ENCODE measurements at regions not wholly inside any gene's neighbourhood (a gene's known extent, or its start where the extent isn't known, plus 50 kb on each side); places are given as distances from the start of the nearest gene placed in this dataset.

GRCh38 chrX:125089761-125090445 is 229.8 kb upstream of the TEX13C start:
- no peak overlapping the region for H3K4me3 ChIP-seq (ENCODE audit: low read depth in 1 of 2, low read length in 2 of 2)
- no peaks in the 10 kb centered on the region for H3K9me3 ChIP-seq (ENCODE audit: control insufficient read depth in 1 of 2, low read length in 2 of 2)
- H3K27ac ChIP-seq (ENCODE audit: low read depth, low read length): no peak overlapping the region
- H3K36me3 ChIP-seq (ENCODE audit: control insufficient read depth in 1 of 2, insufficient read depth in 2 of 2, low read length in 2 of 2): no peaks in the 10 kb centered on the region
- no peak overlapping the region for H3K9ac ChIP-seq (ENCODE audit: low read depth in 1 of 2, low read length in 2 of 2)
- H3K4me1 ChIP-seq (ENCODE audit: control insufficient read depth in 1 of 2, insufficient read depth in 2 of 2, low read length in 2 of 2): no peaks in the 10 kb centered on the region
- no peaks in the 10 kb centered on the region for H3K27me3 ChIP-seq (ENCODE audit: control insufficient read depth in 1 of 2, insufficient read depth in 2 of 2, low read length in 2 of 2)

GRCh38 chrX:125093852-125094251 is 225.8 kb upstream of the TEX13C start:
- Histone ChIP-seq H3K4me3 (ENCODE audit: low read depth in 1 of 2, low read length in 2 of 2) (no peak overlapping the region), H3K36me3 (ENCODE audit: control insufficient read depth in 1 of 2, insufficient read depth in 2 of 2, low read length in 2 of 2) (no peaks in the 10 kb centered on the region), H3K27ac (ENCODE audit: low read depth, low read length) (no peak overlapping the region), H3K4me1 (ENCODE audit: control insufficient read depth in 1 of 2, insufficient read depth in 2 of 2, low read length in 2 of 2) (no peaks in the 10 kb centered on the region), H3K9ac (ENCODE audit: low read depth in 1 of 2, low read length in 2 of 2) (no peak overlapping the region), H3K9me3 (ENCODE audit: control insufficient read depth in 1 of 2, low read length in 2 of 2) (no peaks in the 10 kb centered on the region), H3K27me3 (ENCODE audit: control insufficient read depth in 1 of 2, insufficient read depth in 2 of 2, low read length in 2 of 2) (no peaks in the 10 kb centered on the region)

GRCh38 chrX:125094901-125095300 is 224.8 kb upstream of the TEX13C start:
- H3K27ac ChIP-seq (ENCODE audit: low read depth, low read length): no peak overlapping the region
- H3K9ac ChIP-seq (ENCODE audit: low read depth in 1 of 2, low read length in 2 of 2): no peak overlapping the region
- no peaks in the 10 kb centered on the region for H3K9me3 ChIP-seq (ENCODE audit: control insufficient read depth in 1 of 2, low read length in 2 of 2)
- no peaks in the 10 kb centered on the region for H3K27me3 ChIP-seq (ENCODE audit: control insufficient read depth in 1 of 2, insufficient read depth in 2 of 2, low read length in 2 of 2)
- H3K36me3 ChIP-seq (ENCODE audit: control insufficient read depth in 1 of 2, insufficient read depth in 2 of 2, low read length in 2 of 2): no peaks in the 10 kb centered on the region
- H3K4me1 ChIP-seq (ENCODE audit: control insufficient read depth in 1 of 2, insufficient read depth in 2 of 2, low read length in 2 of 2): no peaks in the 10 kb centered on the region
- H3K4me3 ChIP-seq (ENCODE audit: low read depth in 1 of 2, low read length in 2 of 2): no peak overlapping the region

GRCh38 chrX:125096469-125096868 is 223.2 kb upstream of the TEX13C start:
- no peak overlapping the region for H3K9ac ChIP-seq (ENCODE audit: low read depth in 1 of 2, low read length in 2 of 2)
- no peaks in the 10 kb centered on the region for H3K9me3 ChIP-seq (ENCODE audit: control insufficient read depth in 1 of 2, low read length in 2 of 2)
- H3K27me3 ChIP-seq (ENCODE audit: control insufficient read depth in 1 of 2, insufficient read depth in 2 of 2, low read length in 2 of 2): no peaks in the 10 kb centered on the region
- no peak overlapping the region for H3K4me3 ChIP-seq (ENCODE audit: low read depth in 1 of 2, low read length in 2 of 2)
- no peaks in the 10 kb centered on the region for H3K36me3 ChIP-seq (ENCODE audit: control insufficient read depth in 1 of 2, insufficient read depth in 2 of 2, low read length in 2 of 2)
- H3K27ac ChIP-seq (ENCODE audit: low read depth, low read length): no peak overlapping the region
- H3K4me1 ChIP-seq (ENCODE audit: control insufficient read depth in 1 of 2, insufficient read depth in 2 of 2, low read length in 2 of 2): no peaks in the 10 kb centered on the region

- no peaks in the 10 kb centered on the region for H3K9me3 ChIP-seq (ENCODE audit: control insufficient read depth in 1 of 2, low read length in 2 of 2)
- no peaks in the 10 kb centered on the region for H3K27me3 ChIP-seq (ENCODE audit: control insufficient read depth in 1 of 2, insufficient read depth in 2 of 2, low read length in 2 of 2)
- no peaks in the 10 kb centered on the region for H3K36me3 ChIP-seq (ENCODE audit: control insufficient read depth in 1 of 2, insufficient read depth in 2 of 2, low read length in 2 of 2)
- no peaks in the 10 kb centered on the region for H3K4me1 ChIP-seq (ENCODE audit: control insufficient read depth in 1 of 2, insufficient read depth in 2 of 2, low read length in 2 of 2)
- no peak overlapping the region for H3K27ac ChIP-seq (ENCODE audit: low read depth, low read length)
- H3K4me3 ChIP-seq (ENCODE audit: low read depth in 1 of 2, low read length in 2 of 2): no peak overlapping the region
- H3K9ac ChIP-seq (ENCODE audit: low read depth in 1 of 2, low read length in 2 of 2): no peak overlapping the region
These were observed 222.8 kb upstream of the TEX13C start for GRCh38 chrX:125096870-125097269.

- Histone ChIP-seq H3K9ac (ENCODE audit: low read depth in 1 of 2, low read length in 2 of 2) (no peak overlapping the region), H3K27ac (ENCODE audit: low read depth, low read length) (no peak overlapping the region), H3K36me3 (ENCODE audit: control insufficient read depth in 1 of 2, insufficient read depth in 2 of 2, low read length in 2 of 2) (no peaks in the 10 kb centered on the region), H3K4me1 (ENCODE audit: control insufficient read depth in 1 of 2, insufficient read depth in 2 of 2, low read length in 2 of 2) (no peaks in the 10 kb centered on the region), H3K4me3 (ENCODE audit: low read depth in 1 of 2, low read length in 2 of 2) (no peak overlapping the region), H3K9me3 (ENCODE audit: control insufficient read depth in 1 of 2, low read length in 2 of 2) (no peaks in the 10 kb centered on the region), H3K27me3 (ENCODE audit: control insufficient read depth in 1 of 2, insufficient read depth in 2 of 2, low read length in 2 of 2) (no peaks in the 10 kb centered on the region)
These were observed 217.5 kb upstream of the TEX13C start for GRCh38 chrX:125101971-125102755.

- Histone ChIP-seq H3K4me1 (ENCODE audit: control insufficient read depth in 1 of 2, insufficient read depth in 2 of 2, low read length in 2 of 2) (no peaks in the 10 kb centered on the region), H3K27me3 (ENCODE audit: control insufficient read depth in 1 of 2, insufficient read depth in 2 of 2, low read length in 2 of 2) (no peaks in the 10 kb centered on the region)
These were observed 216.0 kb upstream of the TEX13C start for GRCh38 chrX:125103693-125104092.

GRCh38 chrX:125108921-125109320 is 210.8 kb upstream of the TEX13C start:
- Histone ChIP-seq H3K27me3 (ENCODE audit: control insufficient read depth in 1 of 2, insufficient read depth in 2 of 2, low read length in 2 of 2) (no peaks in the 10 kb centered on the region), H3K9me3 (ENCODE audit: control insufficient read depth in 1 of 2, low read length in 2 of 2) (no peaks in the 10 kb centered on the region), H3K4me3 (ENCODE audit: low read depth in 1 of 2, low read length in 2 of 2) (no peak overlapping the region)

More at GRCh38 chrX:125103693-125104092, 216.0 kb upstream of the TEX13C start:
- no peaks in the 10 kb centered on the region for H3K9me3 ChIP-seq (ENCODE audit: control insufficient read depth in 1 of 2, low read length in 2 of 2)
- H3K27ac ChIP-seq (ENCODE audit: low read depth, low read length): no peak overlapping the region
- H3K9ac ChIP-seq (ENCODE audit: low read depth in 1 of 2, low read length in 2 of 2): no peak overlapping the region
- no peak overlapping the region for H3K4me3 ChIP-seq (ENCODE audit: low read depth in 1 of 2, low read length in 2 of 2)
- H3K36me3 ChIP-seq (ENCODE audit: control insufficient read depth in 1 of 2, insufficient read depth in 2 of 2, low read length in 2 of 2): no peaks in the 10 kb centered on the region

GRCh38 chrX:125131164-125131563 is 188.5 kb upstream of the TEX13C start:
- H3K36me3 ChIP-seq (ENCODE audit: control insufficient read depth in 1 of 2, insufficient read depth in 2 of 2, low read length in 2 of 2): no peaks in the 10 kb centered on the region
- H3K27ac ChIP-seq (ENCODE audit: low read depth, low read length): no peak overlapping the region
- no peak overlapping the region for H3K4me3 ChIP-seq (ENCODE audit: low read depth in 1 of 2, low read length in 2 of 2)
- H3K9ac ChIP-seq (ENCODE audit: low read depth in 1 of 2, low read length in 2 of 2): no peak overlapping the region
- H3K4me1 ChIP-seq (ENCODE audit: control insufficient read depth in 1 of 2, insufficient read depth in 2 of 2, low read length in 2 of 2): no peaks in the 10 kb centered on the region
- no peaks in the 10 kb centered on the region for H3K27me3 ChIP-seq (ENCODE audit: control insufficient read depth in 1 of 2, insufficient read depth in 2 of 2, low read length in 2 of 2)
- no peaks in the 10 kb centered on the region for H3K9me3 ChIP-seq (ENCODE audit: control insufficient read depth in 1 of 2, low read length in 2 of 2)

More at GRCh38 chrX:125108921-125109320, 210.8 kb upstream of the TEX13C start:
- no peak overlapping the region for H3K27ac ChIP-seq (ENCODE audit: low read depth, low read length)
- no peaks in the 10 kb centered on the region for H3K36me3 ChIP-seq (ENCODE audit: control insufficient read depth in 1 of 2, insufficient read depth in 2 of 2, low read length in 2 of 2)
- H3K9ac ChIP-seq (ENCODE audit: low read depth in 1 of 2, low read length in 2 of 2): no peak overlapping the region
- no peaks in the 10 kb centered on the region for H3K4me1 ChIP-seq (ENCODE audit: control insufficient read depth in 1 of 2, insufficient read depth in 2 of 2, low read length in 2 of 2)

- no peaks in the 10 kb centered on the region for H3K27me3 ChIP-seq (ENCODE audit: control insufficient read depth in 1 of 2, insufficient read depth in 2 of 2, low read length in 2 of 2)
- no peaks in the 10 kb centered on the region for H3K36me3 ChIP-seq (ENCODE audit: control insufficient read depth in 1 of 2, insufficient read depth in 2 of 2, low read length in 2 of 2)
- no peaks in the 10 kb centered on the region for H3K4me1 ChIP-seq (ENCODE audit: control insufficient read depth in 1 of 2, insufficient read depth in 2 of 2, low read length in 2 of 2)
These were observed 187.4 kb upstream of the TEX13C start for GRCh38 chrX:125132274-125132673.

More at GRCh38 chrX:125132274-125132673, 187.4 kb upstream of the TEX13C start:
- Histone ChIP-seq H3K4me3 (ENCODE audit: low read depth in 1 of 2, low read length in 2 of 2) (no peak overlapping the region), H3K27ac (ENCODE audit: low read depth, low read length) (no peak overlapping the region), H3K9me3 (ENCODE audit: control insufficient read depth in 1 of 2, low read length in 2 of 2) (no peaks in the 10 kb centered on the region), H3K9ac (ENCODE audit: low read depth in 1 of 2, low read length in 2 of 2) (no peak overlapping the region)
